Muscle layer of colon (tissue), 2 donors: ENCODE measurements at regions not wholly inside any gene's neighbourhood (a gene's known extent, or its start where the extent isn't known, plus 50 kb on each side); places are given as distances from the start of the nearest gene placed in this dataset.
"Not testable (repeated sequence)": the region's sequence is repeated elsewhere in the genome, so short reads cannot be mapped to it uniquely, and the experiment has no call there.

ENCODE experiments used
- H3K27ac ChIP-seq: one replicate; pipeline ENCODE4 v1.7.0; 2013; ENCODE audit warnings: low read depth, mild to moderate bottlenecking, low read length, moderate library complexity
- H3K27me3 ChIP-seq, 2 donors: one replicate each; pipeline ENCODE4 v1.7.0; 2013; ENCODE audit warnings: low read length in 2 of 2, mild to moderate bottlenecking in 2 of 2; ENCODE audit not compliant: insufficient read depth in 2 of 2, control insufficient read depth in 1 of 2
- H3K36me3 ChIP-seq: one replicate; pipeline ENCODE4 v1.7.0; 2013; ENCODE audit warnings: mild to moderate bottlenecking, low read length; ENCODE audit not compliant: insufficient read depth
- H3K4me1 ChIP-seq: one replicate; pipeline ENCODE4 v1.7.0; 2013; ENCODE audit warnings: mild to moderate bottlenecking, low read length; ENCODE audit not compliant: insufficient read depth
- H3K4me3 ChIP-seq, 2 donors: one replicate each; pipeline ENCODE4 v1.7.0; 2013; ENCODE audit warnings: low read length in 2 of 2, low read depth in 1 of 2, mild to moderate bottlenecking in 1 of 2, moderate library complexity in 1 of 2
- H3K9ac ChIP-seq: one replicate; pipeline ENCODE4 v1.7.0; 2013; ENCODE audit warnings: low read length
- H3K9me3 ChIP-seq: one replicate; pipeline ENCODE4 v1.7.0; 2013; ENCODE audit warnings: mild to moderate bottlenecking, low read length
- donor health status: abdominal sarcoma.
- donor health status: Adenocarcinoma of cecum.

DNA sequence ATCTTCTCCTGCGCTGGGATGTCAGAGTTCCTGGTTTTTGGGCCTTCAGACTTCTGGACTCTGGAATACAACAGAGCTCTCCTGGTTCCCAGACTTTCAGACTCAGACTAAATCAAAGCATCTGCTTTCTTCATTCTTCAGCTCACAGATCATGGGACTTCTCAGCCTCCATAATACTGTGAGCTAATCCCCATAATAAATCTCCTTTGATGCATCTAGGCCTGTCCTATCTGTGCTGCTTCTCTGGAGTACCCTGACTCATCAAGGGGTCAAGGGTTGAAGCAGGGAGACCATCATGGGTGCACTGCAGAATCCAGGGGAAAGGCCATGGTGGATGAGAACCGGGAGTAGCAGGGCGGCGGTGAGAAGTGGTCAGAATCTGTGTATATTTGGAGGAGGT lies 1094.1 kb upstream of the TMEM132C start:
- no peaks in the 10 kb centered on the region for H3K36me3 ChIP-seq
- peaks cover 6% of the 10 kb centered on the region for H3K9me3 ChIP-seq
- H3K27ac ChIP-seq: no peak overlapping the region
- H3K27me3 ChIP-seq: no peaks in the 10 kb centered on the region
- no peak overlapping the region for H3K4me3 ChIP-seq
- no peaks in the 10 kb centered on the region for H3K4me1 ChIP-seq
- H3K9ac ChIP-seq: no peak overlapping the region

DNA sequence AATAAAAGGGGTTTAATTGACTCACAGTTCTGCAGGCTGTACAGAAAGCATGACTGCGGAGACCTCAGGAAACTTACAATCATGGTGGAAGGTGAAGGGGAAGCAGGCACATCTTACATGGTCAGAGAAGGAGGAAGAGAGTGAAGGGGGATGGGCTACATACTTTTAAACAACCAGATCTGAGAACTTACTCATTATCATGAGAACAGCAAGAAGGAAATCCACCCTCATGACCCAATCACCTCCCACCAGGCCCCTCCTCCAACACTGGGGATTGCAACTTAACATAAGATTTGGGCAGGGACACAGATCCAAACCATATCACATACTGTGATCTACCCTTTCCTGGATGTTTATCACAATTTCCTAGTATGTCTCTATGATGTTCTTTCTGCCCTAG lies 1093.0 kb upstream of the TMEM132C start:
- not testable (repeated sequence) for H3K27me3 ChIP-seq, H3K9ac ChIP-seq, H3K9me3 ChIP-seq, H3K4me3 ChIP-seq, H3K27ac ChIP-seq, H3K4me1 ChIP-seq, H3K36me3 ChIP-seq

DNA sequence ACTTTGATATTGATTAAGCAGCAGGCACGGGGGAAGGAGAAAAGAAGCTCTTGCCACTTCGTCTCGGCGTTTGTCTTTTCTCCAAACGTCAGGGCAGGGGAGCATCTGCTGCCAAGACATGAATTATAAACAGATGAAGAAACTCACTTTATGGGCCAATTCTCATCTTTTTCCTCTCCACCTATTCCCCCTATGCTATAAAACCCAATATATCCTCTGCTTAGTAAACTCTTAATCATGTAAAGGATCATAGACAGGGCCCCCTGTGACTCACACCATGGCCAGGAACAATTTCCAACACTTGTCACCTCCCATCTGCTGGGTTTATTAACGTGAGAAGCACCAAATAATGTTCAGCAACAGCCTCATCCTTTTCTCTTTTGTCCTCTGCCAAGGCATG lies 1092.1 kb upstream of the TMEM132C start:
- H3K4me1 ChIP-seq: no peaks in the 10 kb centered on the region
- H3K27ac ChIP-seq: no peak overlapping the region
- peaks cover 6% of the 10 kb centered on the region for H3K9me3 ChIP-seq
- no peaks in the 10 kb centered on the region for H3K36me3 ChIP-seq
- no peaks in the 10 kb centered on the region for H3K27me3 ChIP-seq
- H3K9ac ChIP-seq: no peak overlapping the region
- H3K4me3 ChIP-seq: no peak overlapping the region

- H3K27ac ChIP-seq: no peak overlapping the region
- no peaks in the 10 kb centered on the region for H3K36me3 ChIP-seq
- no peak overlapping the region for H3K4me3 ChIP-seq
- no peaks in the 10 kb centered on the region for H3K4me1 ChIP-seq
- peaks cover 6% of the 10 kb centered on the region for H3K9me3 ChIP-seq
- H3K27me3 ChIP-seq: no peaks in the 10 kb centered on the region
- no peak overlapping the region for H3K9ac ChIP-seq
Measured at GRCh38 chr12:127175361-127175760, 1091.6 kb upstream of the TMEM132C start.

DNA sequence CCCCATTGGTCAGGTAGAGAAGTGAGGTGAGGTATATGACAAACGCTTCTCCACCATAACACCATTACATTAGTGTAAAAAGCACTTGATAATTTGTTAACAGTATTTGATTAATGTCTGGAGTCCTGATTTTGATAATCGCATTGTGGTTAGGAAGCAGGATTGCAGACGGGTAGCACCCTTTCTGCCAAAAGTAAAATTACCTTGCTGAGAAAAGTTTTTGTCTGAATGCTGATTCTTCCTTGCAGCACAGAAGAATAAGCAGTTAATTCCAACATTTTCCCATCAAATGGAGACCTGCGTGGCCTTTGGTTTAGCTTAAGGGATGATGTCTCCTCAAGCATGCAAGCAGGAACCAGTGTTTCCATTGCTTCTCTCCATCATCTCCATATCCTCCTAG lies 1090.2 kb upstream of the TMEM132C start:
- Histone ChIP-seq H3K9ac (no peak overlapping the region), H3K27me3 (no peaks in the 10 kb centered on the region), H3K4me3 (no peak overlapping the region)

DNA sequence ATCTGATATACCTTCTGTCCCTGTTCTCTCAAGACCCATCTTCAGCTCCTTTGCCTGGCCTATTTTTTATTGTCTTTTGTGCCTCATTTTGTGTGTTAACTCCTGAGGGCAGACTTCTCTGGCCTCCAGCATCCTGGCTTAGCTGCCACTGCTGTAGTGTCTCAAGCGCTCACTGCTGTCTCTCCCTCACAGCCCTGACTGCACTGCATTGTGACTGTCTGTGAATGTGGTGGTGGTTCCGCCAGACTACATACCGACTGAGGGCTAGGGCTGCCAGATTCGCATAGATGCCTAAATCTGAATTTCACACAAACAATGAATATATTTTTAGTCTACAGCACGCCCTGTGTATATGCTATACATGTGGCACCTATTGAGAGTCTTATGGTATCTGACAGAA lies 1088.9 kb upstream of the TMEM132C start:
- no peaks in the 10 kb centered on the region for H3K4me1 ChIP-seq
- H3K9me3 ChIP-seq: peaks cover 6% of the 10 kb centered on the region
- no peaks in the 10 kb centered on the region for H3K27me3 ChIP-seq
- H3K36me3 ChIP-seq: no peaks in the 10 kb centered on the region
- no peak overlapping the region for H3K9ac ChIP-seq
- H3K27ac ChIP-seq: no peak overlapping the region
- no peak overlapping the region for H3K4me3 ChIP-seq

More for the DNA sequence above, 1090.2 kb upstream of the TMEM132C start:
- peaks cover 6% of the 10 kb centered on the region for H3K9me3 ChIP-seq
- no peaks in the 10 kb centered on the region for H3K36me3 ChIP-seq
- H3K4me1 ChIP-seq: no peaks in the 10 kb centered on the region
- no peak overlapping the region for H3K27ac ChIP-seq

DNA sequence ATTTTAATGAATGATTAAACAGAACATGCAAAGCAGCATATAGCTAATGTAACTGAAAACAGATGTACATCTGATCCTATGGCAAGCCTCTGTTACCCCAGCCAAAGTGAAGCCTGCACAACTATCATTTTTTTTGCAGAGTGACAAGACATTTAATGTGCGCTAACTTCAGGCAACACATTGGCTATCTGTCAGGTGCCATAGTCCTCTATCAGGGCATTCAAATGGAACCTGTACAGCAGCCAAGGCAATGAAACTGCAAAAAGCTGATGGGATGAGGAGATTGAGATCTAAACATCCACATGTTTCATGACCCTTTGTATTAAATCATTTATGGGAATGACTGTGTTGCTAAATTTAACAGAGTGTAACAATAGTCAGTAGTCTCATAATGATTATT lies 1088.5 kb upstream of the TMEM132C start:
- Histone ChIP-seq H3K4me3 (no peak overlapping the region), H3K36me3 (no peaks in the 10 kb centered on the region), H3K27me3 (no peaks in the 10 kb centered on the region), H3K9me3 (peaks cover 6% of the 10 kb centered on the region), H3K9ac (no peak overlapping the region), H3K27ac (no peak overlapping the region), H3K4me1 (no peaks in the 10 kb centered on the region)

DNA sequence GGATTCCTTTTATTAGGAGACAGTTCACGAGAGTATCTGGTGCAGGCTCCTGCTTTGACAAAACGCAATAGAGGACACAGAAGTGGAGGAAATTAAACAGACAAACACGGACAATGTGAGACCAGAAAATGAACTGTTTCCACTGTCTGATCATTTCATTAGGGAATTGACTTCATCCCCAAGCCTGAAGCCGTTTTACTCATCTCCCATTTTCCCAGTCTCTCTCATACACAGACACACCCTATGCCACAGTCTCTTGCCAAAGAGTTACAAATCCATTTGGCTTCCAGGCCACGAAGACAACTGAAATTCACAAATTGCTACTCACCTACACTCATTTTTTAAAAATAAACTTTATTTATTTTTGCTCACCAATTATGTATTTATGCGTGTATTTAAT lies 1087.8 kb upstream of the TMEM132C start:
- Histone ChIP-seq H3K9ac (no peak overlapping the region), H3K4me3 (no peak overlapping the region), H3K36me3 (no peaks in the 10 kb centered on the region), H3K27me3 (no peaks in the 10 kb centered on the region), H3K27ac (no peak overlapping the region), H3K4me1 (no peaks in the 10 kb centered on the region), H3K9me3 (peaks cover 6% of the 10 kb centered on the region)

GRCh38 chr12:127182018-127182417 lies 1085.0 kb upstream of the TMEM132C start:
- Histone ChIP-seq H3K9me3 (peaks cover 2% of the 10 kb centered on the region), H3K36me3 (no peaks in the 10 kb centered on the region), H3K27ac (no peak overlapping the region), H3K27me3 (no peaks in the 10 kb centered on the region), H3K4me3 (no peak overlapping the region), H3K9ac (no peak overlapping the region), H3K4me1 (no peaks in the 10 kb centered on the region)

GRCh38 chr12:127189992-127190391 lies 1077.0 kb upstream of the TMEM132C start:
- Histone ChIP-seq H3K9me3 (no peaks in the 10 kb centered on the region), H3K27ac (no peak overlapping the region), H3K36me3 (no peaks in the 10 kb centered on the region), H3K27me3 (no peaks in the 10 kb centered on the region), H3K9ac (no peak overlapping the region), H3K4me3 (no peak overlapping the region), H3K4me1 (no peaks in the 10 kb centered on the region)

GRCh38 chr12:127191129-127191528 lies 1075.8 kb upstream of the TMEM132C start:
- no peak overlapping the region for H3K9ac ChIP-seq
- no peak overlapping the region for H3K4me3 ChIP-seq
- H3K36me3 ChIP-seq: no peaks in the 10 kb centered on the region
- no peaks in the 10 kb centered on the region for H3K9me3 ChIP-seq
- no peaks in the 10 kb centered on the region for H3K4me1 ChIP-seq
- H3K27ac ChIP-seq: no peak overlapping the region
- no peaks in the 10 kb centered on the region for H3K27me3 ChIP-seq

- H3K27ac ChIP-seq: no peak overlapping the region
Measured at GRCh38 chr12:127192391-127192790, 1074.6 kb upstream of the TMEM132C start.

More at GRCh38 chr12:127192391-127192790, 1074.6 kb upstream of the TMEM132C start:
- H3K4me3 ChIP-seq: no peak overlapping the region
- H3K27me3 ChIP-seq: no peaks in the 10 kb centered on the region
- no peaks in the 10 kb centered on the region for H3K4me1 ChIP-seq
- H3K36me3 ChIP-seq: no peaks in the 10 kb centered on the region
- no peaks in the 10 kb centered on the region for H3K9me3 ChIP-seq
- no peak overlapping the region for H3K9ac ChIP-seq
